MM.1S (cell line): ENCODE measurements at regions not wholly inside any gene's neighbourhood (a gene's known extent, or its start where the extent isn't known, plus 50 kb on each side); places are given as distances from the start of the nearest gene placed in this dataset.
"Not testable (repeated sequence)": the region's sequence is repeated elsewhere in the genome, so short reads cannot be mapped to it uniquely, and the experiment has no call there.

Experiments
- DNase-seq: peaks from one replicate; pipeline ENCODE4 v3.0.0-alpha.2; 2015
- H2AFZ ChIP-seq: fragments of 300-600 bp; sonication (generic); 2 replicates; pipeline ENCODE4 v1.6.0; 2016; ENCODE audit warnings: antibody characterized with exemption, low read length
- H3F3A ChIP-seq: fragments of 300-600 bp; sonication (generic); 2 replicates; pipeline ENCODE4 v1.6.1; 2016; ENCODE audit warnings: mild to moderate bottlenecking, antibody characterized with exemption, low read length, moderate library complexity, mixed read lengths; ENCODE audit not compliant: insufficient read depth
- H3K27ac ChIP-seq: fragments of 300-600 bp; sonication (generic); 2 replicates; pipeline ENCODE4 v1.5.1; 2016; ENCODE audit warnings: mild to moderate bottlenecking, low read length
- H3K27me3 ChIP-seq: fragments of 300-600 bp; sonication (generic); replicated peaks from 2 replicates; pipeline ENCODE4 v1.6.0; 2016; ENCODE audit warnings: low read length; ENCODE audit not compliant: insufficient read depth
- H3K36me3 ChIP-seq: fragments of 300-600 bp; sonication (generic); replicated peaks from 2 replicates; pipeline ENCODE4 v1.6.1; 2016; ENCODE audit warnings: mild to moderate bottlenecking, low read length, mixed read lengths; ENCODE audit not compliant: insufficient read depth
- H3K4me1 ChIP-seq: fragments of 300-600 bp; sonication (generic); 2 replicates; pipeline ENCODE4 v1.6.1; 2016; ENCODE audit warnings: low read length, mixed read lengths
- H3K4me2 ChIP-seq: fragments of 300-600 bp; sonication (generic); 2 replicates; pipeline ENCODE4 v1.6.0; 2016; ENCODE audit warnings: low read depth, low read length
- H3K4me3 ChIP-seq: fragments of 300-600 bp; sonication (generic); 2 replicates; pipeline ENCODE4 v1.5.1; 2016; ENCODE audit warnings: low read length, mixed read lengths
- H3K79me2 ChIP-seq: fragments of 300-600 bp; sonication (generic); 2 replicates; pipeline ENCODE4 v1.6.1; 2016; ENCODE audit warnings: mixed run types, low read length, mixed read lengths
- H3K9ac ChIP-seq: fragments of 300-600 bp; sonication (generic); 2 replicates; pipeline ENCODE4 v1.6.1; 2016; ENCODE audit warnings: low read length, mixed read lengths
- H3K9me2 ChIP-seq: fragments of 300-600 bp; sonication (generic); replicated peaks from 2 replicates; pipeline ENCODE4 v1.6.1; 2016; ENCODE audit warnings: mild to moderate bottlenecking, low read length, mixed read lengths; ENCODE audit not compliant: insufficient read depth
- H3K9me3 ChIP-seq: fragments of 300-600 bp; sonication (generic); replicated peaks from 2 replicates; pipeline ENCODE4 v1.6.1; 2016; ENCODE audit warnings: mild to moderate bottlenecking, low read length, mixed read lengths; ENCODE audit not compliant: insufficient read depth
- H4K20me1 ChIP-seq: fragments of 300-600 bp; sonication (generic); 2 replicates; pipeline ENCODE4 v1.6.1; 2016; ENCODE audit warnings: mild to moderate bottlenecking, low read length, moderate library complexity, mixed read lengths; ENCODE audit not compliant: insufficient read depth
- CTCF ChIP-seq: fragments of 300-600 bp; sonication (generic); IDR thresholded peaks from 2 replicates; pipeline ENCODE4 v1.5.1; 2016; ENCODE audit warnings: antibody characterized with exemption, low read length, mixed read lengths
- EZH2 ChIP-seq: fragments of 300-600 bp; sonication (generic); optimal IDR thresholded peaks from 2 replicates; pipeline ENCODE3; 2017; ENCODE audit warnings: low read depth, mild to moderate bottlenecking, antibody characterized with exemption, low read length, mixed read lengths
- EZH2phosphoT487 ChIP-seq: fragments of 300-600 bp; sonication (generic); IDR thresholded peaks from 2 replicates; pipeline ENCODE4 v1.6.1; 2018; ENCODE audit warnings: antibody characterized with exemption, low read length

GRCh38 chr20:53818457-53819177 lies 225.0 kb upstream of the ZNF217 start:
- H3F3A ChIP-seq, result no peaks in the 10 kb centered on the region
- no peak for DNase-seq
- H3K79me2 ChIP-seq, result no peaks in the 10 kb centered on the region
- H3K36me3 ChIP-seq, result no peaks in the 10 kb centered on the region
- no peak overlapping the region for H2AFZ ChIP-seq
- no peaks in the 10 kb centered on the region for H3K4me1 ChIP-seq
- no peak overlapping the region for H3K27ac ChIP-seq
- H3K4me2 ChIP-seq, result no peak overlapping the region
- H3K27me3 ChIP-seq, result no peaks in the 10 kb centered on the region
- no peak for TF ChIP-seq EZH2
- TF ChIP-seq CTCF, result no peak
- no peak for TF ChIP-seq EZH2phosphoT487
- H3K9ac ChIP-seq, result no peak overlapping the region
- no peak overlapping the region for H3K4me3 ChIP-seq
- H4K20me1 ChIP-seq, result no peaks in the 10 kb centered on the region
- H3K9me3 ChIP-seq, result no peaks in the 10 kb centered on the region
- H3K9me2 ChIP-seq, result no peaks in the 10 kb centered on the region

GRCh38 chr20:53817513-53817912 lies 223.9 kb upstream of the ZNF217 start:
- not testable (repeated sequence) for H3K9ac ChIP-seq, H3K4me2 ChIP-seq, H3K4me1 ChIP-seq, H3K4me3 ChIP-seq, H3K27ac ChIP-seq, H3K9me2 ChIP-seq, H3K9me3 ChIP-seq, H3K79me2 ChIP-seq, DNase-seq, H4K20me1 ChIP-seq, H3K27me3 ChIP-seq, H3F3A ChIP-seq, H3K36me3 ChIP-seq, H2AFZ ChIP-seq

- Histone ChIP-seq H3K4me1 (no peaks in the 10 kb centered on the region), H2AFZ (no peak overlapping the region), H4K20me1 (no peaks in the 10 kb centered on the region), H3K36me3 (no peaks in the 10 kb centered on the region), H3K4me3 (no peak overlapping the region), H3K9ac (no peak overlapping the region), H3K9me2 (no peaks in the 10 kb centered on the region), H3K27me3 (no peaks in the 10 kb centered on the region), H3K79me2 (no peaks in the 10 kb centered on the region), H3K9me3 (no peaks in the 10 kb centered on the region), H3F3A (no peaks in the 10 kb centered on the region), H3K4me2 (no peak overlapping the region), H3K27ac (no peak overlapping the region)
- DNase-seq, result no peak
- TF ChIP-seq CTCF (no peak), EZH2 (no peak), EZH2phosphoT487 (no peak)
Observed at GRCh38 chr20:53816872-53817398, 223.3 kb upstream of the ZNF217 start.

GRCh38 chr20:53815509-53815908 lies 221.9 kb upstream of the ZNF217 start:
- Histone ChIP-seq H3K79me2 (no peaks in the 10 kb centered on the region), H3K4me2 (no peak overlapping the region), H3K27ac (no peak overlapping the region), H3K4me1 (no peaks in the 10 kb centered on the region), H3K36me3 (no peaks in the 10 kb centered on the region), H3K27me3 (no peaks in the 10 kb centered on the region), H3F3A (no peaks in the 10 kb centered on the region), H3K9me3 (no peaks in the 10 kb centered on the region), H2AFZ (no peak overlapping the region), H3K9me2 (no peaks in the 10 kb centered on the region), H3K9ac (no peak overlapping the region), H4K20me1 (no peaks in the 10 kb centered on the region), H3K4me3 (no peak overlapping the region)
- DNase-seq, result no peak
- TF ChIP-seq EZH2phosphoT487, result no peak
- TF ChIP-seq CTCF, result no peak
- TF ChIP-seq EZH2, result no peak
